ENCODE measurements at regions not wholly inside any gene's neighbourhood (a gene's known extent, or its start where the extent isn't known, plus 50 kb on each side); places are given as distances from the start of the nearest gene placed in this dataset.

GRCh38 chr22:23370251-23370650 is 189.9 kb downstream of the BCR start:
- H3K14ac ChIP-seq (replicated peaks; ENCODE audit: low read depth, low read length), result no peak overlapping the region
- no peak overlapping the region for H3K23ac ChIP-seq (ENCODE audit: low read depth, low read length)
- no peaks in the 10 kb centered on the region for H3K79me1 ChIP-seq (ENCODE audit: low read depth in 1 of 2, low read length in 2 of 2)
- H3K36me3 ChIP-seq (ENCODE audit: control insufficient read depth, insufficient read depth, low read length), result no peaks in the 10 kb centered on the region
- ChIA-PET POLR2A (ENCODE audit: unreplicated experiment) (interaction anchor here (0.6 kb wide), 1 partner anchor 139 kb away, joined by 7 read pairs; no protein-coding TSS in a partner anchor), CTCF (interaction anchor here (0.6 to 1.8 kb wide), 2 partner anchors 16 to 500 kb away, joined by 3 to 13 read pairs; no protein-coding TSS in a partner anchor)
- no peak overlapping the region for H2AK9ac ChIP-seq (replicated peaks; ENCODE audit: low read depth, low read length, poor library complexity)
- H2BK5ac ChIP-seq (ENCODE audit: low read depth, low read length, poor library complexity, severe bottlenecking), result no peak overlapping the region
- no peak overlapping the region for H2BK15ac ChIP-seq (ENCODE audit: low read depth, low read length)
- H3K27ac ChIP-seq (ENCODE audit: insufficient read depth, low read length), result no peak overlapping the region
- no peak overlapping the region for H4K8ac ChIP-seq (ENCODE audit: low read depth in 2 of 2, low read length in 2 of 2)
- H3K27me3 ChIP-seq (ENCODE audit: control insufficient read depth, insufficient read depth, low read length), result peaks cover 32% of the 10 kb centered on the region
- no peak overlapping the region for H2AK5ac ChIP-seq (ENCODE audit: low read depth, low read length)
- H3K18ac ChIP-seq (ENCODE audit: low read depth, low read length), result no peak overlapping the region
- H4K91ac ChIP-seq (ENCODE audit: insufficient read depth, low read depth, low read length), result no peak overlapping the region
- no peaks in the 10 kb centered on the region for H3K4me1 ChIP-seq (ENCODE audit: control insufficient read depth, insufficient read depth, low read length)
- H2AFZ ChIP-seq (replicated peaks; ENCODE audit: low read length, poor library complexity), result no peak overlapping the region
- in situ Hi-C loops (cut with MboI; ENCODE audit: low sequenced_read_pairs) (no loop called here), intact Hi-C loops (cut with micrococcal nuclease) (no loop called here), dilution Hi-C loops (cut with HindIII; ENCODE audit: low sequenced_read_pairs, unreplicated experiment) (no loop called here)
- no peaks in the 10 kb centered on the region for H3K9me1 ChIP-seq (ENCODE audit: insufficient read depth, low read length)
- WGBS, 2 experiments (ENCODE audit: extremely low coverage in 2 of 2, insufficient read length in 1 of 2), result no CpG with 5 or more reads among the region's 8 CpGs
- TF ChIP-seq USF2 (IDR thresholded peaks at IDR 0.05; ENCODE audit: low read depth, low read length), result no peak
- TF ChIP-seq ELK1 (IDR thresholded peaks at IDR 0.05; ENCODE audit: borderline replicate concordance, low read depth, low read length), result no peak
- TF ChIP-seq RAD21 (IDR thresholded peaks at IDR 0.05; ENCODE audit: low read length), result no peak
- no peak for TF ChIP-seq NFE2L2 (IDR thresholded peaks at IDR 0.05; ENCODE audit: low read depth, low read length)
- TF ChIP-seq RFX5 (IDR thresholded peaks at IDR 0.05; ENCODE audit: low read depth, low read length), result no peak
- TF ChIP-seq MXI1 (IDR thresholded peaks at IDR 0.05; ENCODE audit: borderline replicate concordance, low read depth, low read length), result no peak
- TF ChIP-seq BHLHE40 (IDR thresholded peaks at IDR 0.05; ENCODE audit: low read depth, low read length), result no peak
- no peak for TF ChIP-seq MAZ (IDR thresholded peaks at IDR 0.05; ENCODE audit: borderline replicate concordance, low read depth, low read length)
- no peak for TF ChIP-seq SMC3 (IDR thresholded peaks at IDR 0.05; ENCODE audit: low read depth, low read length)
- H3K4ac ChIP-seq (ENCODE audit: low read depth, low read length), result no peak overlapping the region
- no TSS peak for BruUV-seq (replicated peaks)
- H4K20me1 ChIP-seq (ENCODE audit: insufficient read depth, low read length), result no peaks in the 10 kb centered on the region
- H3K9me3 ChIP-seq (ENCODE audit: control insufficient read depth, insufficient read depth, low read length), result no peaks in the 10 kb centered on the region
- no peak overlapping the region for H3K4me2 ChIP-seq (ENCODE audit: low read depth, low read length)
- DNase-seq (no peak), ATAC-seq (ENCODE audit: low read depth) (no peak)
- no peak overlapping the region for H3K56ac ChIP-seq (ENCODE audit: extremely low read depth, insufficient read depth, low read length)
- H2BK120ac ChIP-seq (ENCODE audit: low read depth, low read length), result no peak overlapping the region
- no peak overlapping the region for H4K5ac ChIP-seq (ENCODE audit: low read depth, low read length)
- no peak overlapping the region for H3K4me3 ChIP-seq (ENCODE audit: insufficient read depth, low read depth, low read length)
- H3K9ac ChIP-seq (ENCODE audit: low read depth, low read length), result no peak overlapping the region
- no peak overlapping the region for H2BK20ac ChIP-seq (ENCODE audit: low read depth, low read length)

All from IMR-90 (cell line).